Stimulated activated effector memory CD8-positive, alpha-beta T cell treated with anti-CD3 and anti-CD28 coated beads, Interleukin-12 subunit alpha, Interleukin-12 subunit beta, amount 100 ng/mL, for 72 hours (primary cell): ENCODE measurements at regions not wholly inside any gene's neighbourhood (a gene's known extent, or its start where the extent isn't known, plus 50 kb on each side); places are given as distances from the start of the nearest gene placed in this dataset.
"Not testable (repeated sequence)": the region's sequence is repeated elsewhere in the genome, so short reads cannot be mapped to it uniquely, and the experiment has no call there.

ENCODE experiments used
- ATAC-seq: fragments of 150-1000 bp; cut with Tn5 transposase; 2 replicates; pipeline ENCODE4 v1.10.0; 2021
- DNase-seq, 2 donors: peaks; one replicate each; pipeline ENCODE4 v3.0.0; 2021 to 2022; ENCODE audit warnings: low spot score in 2 of 2
- H3K27ac Mint-ChIP-seq: one replicate; pipeline ENCODE4 v1.8.0; 2022; ENCODE audit warnings: mild to moderate bottlenecking, mixed read lengths
- H3K36me3 Mint-ChIP-seq: one replicate; pipeline ENCODE4 v1.8.0; 2022; ENCODE audit warnings: mild to moderate bottlenecking, mixed read lengths
- H3K4me1 Mint-ChIP-seq: one replicate; pipeline ENCODE4 v1.8.0; 2022; ENCODE audit warnings: mixed read lengths
- H3K4me3 Mint-ChIP-seq: one replicate; pipeline ENCODE4 v1.8.0; 2022; ENCODE audit warnings: mild to moderate bottlenecking, mixed read lengths
- H3K9me3 Mint-ChIP-seq: one replicate; pipeline ENCODE4 v1.8.0; 2022; ENCODE audit warnings: mixed read lengths

GRCh38 chr2:7525746-7526145 is 608.5 kb downstream of the RNF144A start:
- Mint-ChIP-seq H3K4me3 (no peak overlapping the region), H3K36me3 (peaks cover 16% of the 10 kb centered on the region), H3K4me1 (peaks cover 92% of the 10 kb centered on the region), H3K27ac (peak overlapping the region; percentile 90), H3K9me3 (peaks cover 15% of the 10 kb centered on the region)
- ATAC-seq, result no peak
- DNase-seq, result no peak

DNA sequence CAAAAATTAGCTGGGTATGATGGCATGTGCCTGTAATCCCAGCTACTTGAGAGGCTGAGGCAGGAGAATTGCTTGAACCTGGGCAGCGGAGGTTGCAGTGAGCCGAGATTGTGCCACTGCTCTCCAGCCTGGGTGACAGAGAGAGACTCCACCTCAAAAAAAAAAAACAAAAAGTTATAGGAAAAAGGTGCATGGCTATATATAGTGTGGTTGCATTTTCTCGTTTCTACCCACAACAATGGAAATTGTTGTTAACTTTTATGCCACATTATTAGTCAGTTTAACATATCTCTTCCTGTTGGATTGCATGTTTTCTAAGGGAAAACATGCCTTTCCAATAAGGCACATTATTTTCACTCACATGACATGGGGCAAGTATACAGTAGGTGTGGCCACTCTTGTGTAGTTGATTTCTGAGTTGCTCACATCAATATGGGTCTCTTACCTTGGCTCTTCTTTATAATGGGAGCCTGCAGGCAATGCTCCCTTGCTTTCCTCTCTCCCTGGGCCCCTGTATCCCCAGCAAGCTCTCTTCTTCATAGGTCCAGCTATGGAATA is 610.0 kb downstream of the RNF144A start:
- ATAC-seq, result peak; percentile 33
- Mint-ChIP-seq H3K27ac (peak overlapping the region; percentile 90), H3K9me3 (peaks cover 25% of the 10 kb centered on the region), H3K4me3 (no peak overlapping the region), H3K36me3 (peaks cover 21% of the 10 kb centered on the region), H3K4me1 (peaks cover 80% of the 10 kb centered on the region)
- no peak for DNase-seq

GRCh38 chr2:7530001-7530400 is 612.8 kb downstream of the RNF144A start:
- DNase-seq (no peak), ATAC-seq (peak; percentile 96)
- H3K4me3 Mint-ChIP-seq, result no peak overlapping the region
- peaks cover 26% of the 10 kb centered on the region for H3K9me3 Mint-ChIP-seq
- peak overlapping the region; percentile 17 for H3K27ac Mint-ChIP-seq
- H3K4me1 Mint-ChIP-seq, result peaks cover 56% of the 10 kb centered on the region
- H3K36me3 Mint-ChIP-seq, result peaks cover 21% of the 10 kb centered on the region

DNA sequence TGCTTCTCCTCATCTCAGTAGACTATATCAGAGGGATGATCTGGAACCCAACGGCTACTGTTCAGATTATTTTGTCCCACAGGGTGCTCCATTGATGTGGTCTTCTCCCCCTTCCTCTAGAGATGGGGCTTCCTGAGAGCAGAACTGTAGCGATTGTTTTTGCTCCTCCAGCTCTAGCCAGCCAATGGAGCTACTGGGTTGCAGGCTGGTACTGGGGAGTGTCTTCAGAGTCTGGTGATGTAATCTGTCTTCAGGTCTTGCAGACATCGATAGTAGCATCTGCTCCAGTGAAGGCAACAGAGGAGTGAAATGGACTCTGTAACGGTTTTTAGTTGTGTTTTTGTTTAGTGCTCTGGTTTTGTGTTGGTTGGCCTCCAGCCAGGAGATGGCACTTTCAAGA is 621.9 kb downstream of the RNF144A start:
- H3K9me3 Mint-ChIP-seq, result peaks cover 18% of the 10 kb centered on the region
- H3K4me3 Mint-ChIP-seq, result no peak overlapping the region
- H3K4me1 Mint-ChIP-seq, result peaks cover 25% of the 10 kb centered on the region
- ATAC-seq (no peak), DNase-seq (no peak)
- H3K27ac Mint-ChIP-seq, result no peak overlapping the region
- H3K36me3 Mint-ChIP-seq, result no peaks in the 10 kb centered on the region

DNA sequence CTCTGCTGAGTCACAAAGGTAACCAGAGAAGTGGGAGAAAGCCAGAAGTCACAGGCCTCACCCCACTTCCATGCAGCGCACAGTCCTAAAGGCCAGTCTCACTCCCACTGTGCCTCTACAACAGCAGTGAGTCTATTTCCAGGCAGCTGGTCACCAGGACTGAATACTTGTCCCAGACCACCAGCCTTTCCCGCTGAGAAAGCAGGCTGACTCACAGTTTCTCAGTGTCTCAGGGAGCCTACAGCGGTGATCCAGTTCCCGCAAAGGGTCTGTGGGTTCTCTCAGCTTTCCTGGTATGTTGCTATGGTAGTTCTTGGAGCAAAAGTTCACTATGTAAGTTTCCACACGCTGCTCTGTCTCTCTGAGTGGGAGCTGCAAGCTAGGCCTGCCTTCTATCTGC is 622.5 kb downstream of the RNF144A start:
- peaks cover 18% of the 10 kb centered on the region for H3K9me3 Mint-ChIP-seq
- H3K4me1 Mint-ChIP-seq, result peaks cover 24% of the 10 kb centered on the region
- no peak overlapping the region for H3K27ac Mint-ChIP-seq
- ATAC-seq, result no peak
- DNase-seq, result no peak
- no peaks in the 10 kb centered on the region for H3K36me3 Mint-ChIP-seq
- H3K4me3 Mint-ChIP-seq, result no peak overlapping the region

DNA sequence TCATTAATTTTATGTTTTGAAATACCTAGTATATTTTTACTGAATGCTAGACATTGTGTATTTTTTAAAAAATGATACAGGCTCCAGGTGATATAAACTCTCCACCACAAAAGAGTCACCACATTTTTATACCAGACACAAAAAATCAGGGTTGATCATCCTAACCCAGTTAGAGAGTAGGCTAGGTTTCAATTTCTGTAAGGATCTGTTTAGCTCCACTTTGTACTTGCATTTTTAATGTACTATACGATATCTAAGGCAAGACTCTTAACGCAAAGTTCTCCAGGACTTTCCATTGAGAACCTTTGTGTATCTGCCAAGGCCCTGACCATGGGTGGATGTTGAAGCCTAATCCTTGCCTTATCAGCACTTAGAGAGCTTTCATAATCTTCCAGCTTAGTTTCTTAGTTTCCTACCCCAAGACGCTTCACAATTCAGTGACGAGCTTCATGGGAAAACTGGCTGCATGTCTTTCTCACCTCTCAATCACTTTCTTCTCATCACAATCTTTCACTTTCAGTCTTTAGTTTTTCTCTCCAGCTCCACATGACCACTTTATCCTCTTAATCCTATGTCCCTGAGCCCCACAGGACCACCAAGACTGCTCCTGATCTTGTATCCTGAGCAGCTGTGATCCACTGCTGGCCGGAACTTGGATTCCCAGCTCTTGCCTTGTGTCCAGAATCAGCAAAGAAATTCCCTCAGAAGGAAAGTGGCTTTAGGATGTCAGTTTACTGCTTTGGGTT is 635.8 kb downstream of the RNF144A start:
- H3K36me3 Mint-ChIP-seq, result no peaks in the 10 kb centered on the region
- peaks cover 24% of the 10 kb centered on the region for H3K4me1 Mint-ChIP-seq
- H3K27ac Mint-ChIP-seq, result no peak overlapping the region
- ATAC-seq, result peak; percentile 70
- H3K4me3 Mint-ChIP-seq, result peak overlapping the region; percentile 41
- no peaks in the 10 kb centered on the region for H3K9me3 Mint-ChIP-seq
- no peak for DNase-seq

DNA sequence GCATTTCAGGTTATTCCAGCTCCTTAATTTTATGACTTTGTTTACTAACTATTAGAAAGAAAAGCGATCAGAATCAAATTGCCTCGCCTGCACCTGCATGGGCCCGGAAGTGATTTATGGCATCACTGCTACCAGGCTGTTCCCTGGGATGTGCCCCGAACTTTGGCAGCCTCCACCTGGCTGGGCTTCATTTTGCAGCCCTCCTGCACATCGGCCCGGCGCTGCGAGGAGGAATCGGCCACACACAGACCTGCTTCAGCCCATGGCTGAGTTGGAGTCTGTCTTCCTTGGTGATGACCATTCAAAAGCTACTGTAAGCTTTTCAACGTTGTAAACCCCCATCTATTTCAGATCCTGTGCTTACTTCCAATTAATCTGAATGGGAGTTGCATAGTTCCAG is 638.0 kb downstream of the RNF144A start:
- no peak overlapping the region for H3K4me3 Mint-ChIP-seq

GRCh38 chr2:7557376-7557775 is 640.2 kb downstream of the RNF144A start:
- ATAC-seq, result peak; percentile 52
- peaks cover 24% of the 10 kb centered on the region for H3K4me1 Mint-ChIP-seq

More for the DNA sequence above, 638.0 kb downstream of the RNF144A start:
- DNase-seq, result no peak
- Mint-ChIP-seq H3K9me3 (no peaks in the 10 kb centered on the region), H3K36me3 (no peaks in the 10 kb centered on the region), H3K27ac (no peak overlapping the region), H3K4me1 (peaks cover 24% of the 10 kb centered on the region)
- no peak for ATAC-seq

GRCh38 chr2:7559791-7560190 is 642.6 kb downstream of the RNF144A start:
- DNase-seq (no peak), ATAC-seq (no peak)
- no peak overlapping the region for H3K4me3 Mint-ChIP-seq
- no peak overlapping the region for H3K27ac Mint-ChIP-seq
- H3K4me1 Mint-ChIP-seq, result peaks cover 13% of the 10 kb centered on the region
- H3K9me3 Mint-ChIP-seq, result no peaks in the 10 kb centered on the region
- H3K36me3 Mint-ChIP-seq, result no peaks in the 10 kb centered on the region

More at GRCh38 chr2:7557376-7557775, 640.2 kb downstream of the RNF144A start:
- H3K9me3 Mint-ChIP-seq, result no peaks in the 10 kb centered on the region
- no peak for DNase-seq
- H3K27ac Mint-ChIP-seq, result no peak overlapping the region
- no peaks in the 10 kb centered on the region for H3K36me3 Mint-ChIP-seq
- no peak overlapping the region for H3K4me3 Mint-ChIP-seq

DNA sequence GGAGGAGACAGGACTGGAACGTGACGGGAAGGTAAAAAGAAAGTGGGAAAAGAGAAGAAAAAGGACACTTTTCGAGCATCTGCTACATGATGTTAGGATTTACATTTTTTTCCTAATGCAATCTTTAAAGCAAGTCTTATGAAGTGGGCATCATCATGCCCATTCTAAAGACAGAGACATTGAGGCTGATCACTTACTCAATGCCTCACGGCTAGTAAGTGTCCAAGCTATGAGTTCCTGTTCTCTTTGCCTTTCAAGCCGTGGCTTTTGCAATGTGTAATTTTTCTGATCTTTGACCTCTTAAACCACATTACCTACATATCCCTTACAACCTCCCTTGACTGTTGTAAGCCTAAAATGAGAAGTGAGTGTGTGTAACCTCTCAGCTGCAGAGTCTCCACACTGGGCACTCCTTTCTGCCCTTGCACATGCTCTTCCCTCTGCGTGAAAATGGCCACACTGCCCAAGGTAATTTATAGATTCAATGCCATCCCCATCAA is 649.2 kb downstream of the RNF144A start:
- Mint-ChIP-seq H3K36me3 (no peaks in the 10 kb centered on the region), H3K9me3 (no peaks in the 10 kb centered on the region), H3K27ac (peak overlapping the region; percentile 54), H3K4me1 (peaks cover 29% of the 10 kb centered on the region), H3K4me3 (peak overlapping the region; percentile 19)
- ATAC-seq, result no peak
- no peak for DNase-seq

- H3K9me3 Mint-ChIP-seq, H3K36me3 Mint-ChIP-seq, ATAC-seq, DNase-seq: not testable (repeated sequence)
- H3K4me3 Mint-ChIP-seq, result peak overlapping the region; percentile 38
- peak overlapping the region; percentile 54 for H3K27ac Mint-ChIP-seq
- peaks cover 36% of the 10 kb centered on the region for H3K4me1 Mint-ChIP-seq
These were observed 649.9 kb downstream of the RNF144A start for GRCh38 chr2:7567116-7567515.

DNA sequence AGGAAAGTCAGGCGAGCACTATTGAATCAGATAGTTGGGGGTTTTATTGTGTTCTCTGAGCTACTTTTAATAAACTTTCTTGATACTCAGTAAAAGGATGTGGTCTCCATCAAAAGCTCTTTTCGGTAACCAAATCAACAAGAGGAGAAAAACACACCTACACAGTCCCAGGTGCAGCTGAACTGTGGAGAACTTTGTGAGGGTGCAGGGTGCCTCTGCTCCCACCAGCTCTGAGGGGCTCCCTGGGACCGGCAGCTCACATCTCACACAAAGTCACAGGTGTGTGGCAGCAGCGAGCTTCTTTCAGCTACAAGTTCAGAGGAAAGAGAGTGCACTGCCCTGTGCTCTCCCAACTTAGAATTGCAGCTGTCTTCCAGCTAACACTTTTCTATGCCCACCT is 650.4 kb downstream of the RNF144A start:
- H3K36me3 Mint-ChIP-seq, result no peaks in the 10 kb centered on the region
- H3K4me1 Mint-ChIP-seq, result peaks cover 41% of the 10 kb centered on the region
- H3K9me3 Mint-ChIP-seq, result no peaks in the 10 kb centered on the region
- H3K4me3 Mint-ChIP-seq, result peak overlapping the region; percentile 38
- ATAC-seq (peak; percentile 85), DNase-seq (peak in 1 of 2 donors; percentile 61)
- H3K27ac Mint-ChIP-seq, result peak overlapping the region; percentile 54

DNA sequence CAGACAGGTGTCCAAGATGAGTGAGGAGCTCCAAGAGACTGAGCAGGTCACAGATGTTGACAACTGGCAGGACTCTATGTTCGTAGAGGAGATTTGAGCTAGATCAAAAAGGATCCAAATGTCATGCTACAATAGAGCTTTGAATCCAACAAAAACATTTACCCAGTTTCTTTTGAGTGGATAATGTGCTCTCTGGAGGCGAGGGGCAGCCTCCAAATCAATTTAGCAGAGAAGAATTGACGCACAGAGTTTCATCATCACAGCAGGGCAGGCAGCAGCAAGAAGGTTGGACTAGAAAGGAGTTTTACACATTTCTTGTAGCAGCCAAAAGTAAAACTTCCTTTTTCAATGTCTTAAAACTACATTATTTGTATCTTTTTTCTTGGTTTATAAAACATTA is 653.0 kb downstream of the RNF144A start:
- DNase-seq, result no peak
- H3K4me1 Mint-ChIP-seq, result peaks cover 41% of the 10 kb centered on the region
- ATAC-seq, result no peak
- no peaks in the 10 kb centered on the region for H3K9me3 Mint-ChIP-seq
- H3K27ac Mint-ChIP-seq, result no peak overlapping the region
- no peaks in the 10 kb centered on the region for H3K36me3 Mint-ChIP-seq
- no peak overlapping the region for H3K4me3 Mint-ChIP-seq

DNA sequence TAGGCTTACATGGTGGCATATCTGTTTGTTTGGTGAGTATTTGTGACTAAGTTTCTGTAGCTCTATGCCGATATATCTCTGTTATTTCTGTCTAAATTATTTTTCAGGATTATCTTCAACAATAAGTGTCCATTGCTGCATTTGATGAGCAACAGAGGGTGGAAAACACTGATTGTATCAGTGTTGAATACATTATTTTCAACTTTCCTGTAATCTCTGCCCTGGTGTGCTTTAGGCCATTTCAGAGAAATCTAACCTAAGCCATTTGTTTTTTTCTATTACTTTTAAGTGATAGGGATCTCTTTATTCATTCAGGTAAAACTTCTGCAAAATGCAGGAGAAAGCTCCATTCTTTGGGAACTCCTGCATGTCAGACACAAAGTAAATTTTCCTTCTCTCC is 654.5 kb downstream of the RNF144A start:
- no peaks in the 10 kb centered on the region for H3K9me3 Mint-ChIP-seq
- no peak for ATAC-seq
- H3K27ac Mint-ChIP-seq, result no peak overlapping the region

DNA sequence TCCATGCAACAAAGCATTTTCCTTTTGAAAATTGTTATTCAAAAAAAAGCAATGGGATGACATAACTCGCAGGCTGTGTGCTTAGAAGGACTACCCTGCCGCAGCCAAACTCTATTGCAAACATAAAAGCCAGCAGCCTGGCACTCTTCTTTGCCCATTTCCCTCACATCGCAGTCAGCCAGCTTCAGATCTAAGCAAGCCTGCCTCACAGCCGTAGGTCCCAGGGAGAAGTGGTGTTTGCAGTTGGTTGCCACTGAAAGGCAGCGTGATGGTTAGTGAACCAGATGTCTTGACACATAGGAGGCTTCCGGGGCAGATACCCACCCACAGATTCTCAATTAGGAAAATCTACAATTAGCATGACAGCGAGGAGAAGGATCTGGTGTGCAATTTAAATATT is 655.2 kb downstream of the RNF144A start:
- ATAC-seq (peak; percentile 72), DNase-seq (no peak)
- no peak overlapping the region for H3K27ac Mint-ChIP-seq
- peaks cover 3% of the 10 kb centered on the region for H3K9me3 Mint-ChIP-seq
- H3K36me3 Mint-ChIP-seq, result no peaks in the 10 kb centered on the region
- H3K4me1 Mint-ChIP-seq, result peaks cover 23% of the 10 kb centered on the region
- H3K4me3 Mint-ChIP-seq, result no peak overlapping the region

More for the DNA sequence above, 654.5 kb downstream of the RNF144A start:
- no peak for DNase-seq
- H3K4me1 Mint-ChIP-seq, result peaks cover 30% of the 10 kb centered on the region
- H3K4me3 Mint-ChIP-seq, result no peak overlapping the region
- no peaks in the 10 kb centered on the region for H3K36me3 Mint-ChIP-seq
